Activated CD4-positive, alpha-beta T cell treated with anti-CD3 and anti-CD28 coated beads, Interleukin-2, amount 50 U/mL, for 16 hours (primary cell): ENCODE measurements at regions not wholly inside any gene's neighbourhood (a gene's known extent, or its start where the extent isn't known, plus 50 kb on each side); places are given as distances from the start of the nearest gene placed in this dataset.
"Not testable (repeated sequence)": the region's sequence is repeated elsewhere in the genome, so short reads cannot be mapped to it uniquely, and the experiment has no call there.

Experiments used
- DNase-seq: peaks from one replicate; pipeline ENCODE4 v3.0.0-alpha.2; 2020

GRCh38 chr17:72458301-72458700 lies 337.5 kb downstream of the SOX9 start:
- DNase-seq: no peak

- no peak for DNase-seq
Observed at GRCh38 chr17:72460711-72461110, 339.9 kb downstream of the SOX9 start.

- no peak for DNase-seq
Observed at GRCh38 chr17:72461757-72462156, 340.9 kb downstream of the SOX9 start.

- DNase-seq: no peak
Observed at GRCh38 chr17:72462407-72462806, 341.6 kb downstream of the SOX9 start.

- DNase-seq: no peak
Observed at GRCh38 chr17:72462814-72463213, 342.0 kb downstream of the SOX9 start.

GRCh38 chr17:72463287-72464102 lies 342.7 kb downstream of the SOX9 start:
- DNase-seq: no peak

- DNase-seq: not testable (repeated sequence)
Observed at GRCh38 chr17:72464221-72464620, 343.4 kb downstream of the SOX9 start.

- no peak for DNase-seq
Observed at GRCh38 chr17:72465191-72466024, 344.6 kb downstream of the SOX9 start.

- no peak for DNase-seq
Observed at GRCh38 chr17:72466199-72466598, 345.4 kb downstream of the SOX9 start.

GRCh38 chr17:72466606-72467005 lies 345.8 kb downstream of the SOX9 start:
- no peak for DNase-seq

GRCh38 chr17:72467841-72468653 lies 347.2 kb downstream of the SOX9 start:
- DNase-seq: no peak

GRCh38 chr17:72468841-72469240 lies 348.0 kb downstream of the SOX9 start:
- DNase-seq: no peak

- DNase-seq: no peak
Observed at GRCh38 chr17:72470121-72470705, 349.4 kb downstream of the SOX9 start.

GRCh38 chr17:72470734-72471133 lies 349.9 kb downstream of the SOX9 start:
- no peak for DNase-seq

- no peak for DNase-seq
Observed at GRCh38 chr17:72471296-72471695, 350.5 kb downstream of the SOX9 start.

- no peak for DNase-seq
Observed at GRCh38 chr17:72472106-72472505, 351.3 kb downstream of the SOX9 start.

GRCh38 chr17:72472853-72473390 lies 352.1 kb downstream of the SOX9 start:
- DNase-seq: not testable (repeated sequence)

GRCh38 chr17:72474243-72474642 lies 353.4 kb downstream of the SOX9 start:
- DNase-seq: no peak

- no peak for DNase-seq
Observed at GRCh38 chr17:72474719-72475477, 354.1 kb downstream of the SOX9 start.

- no peak for DNase-seq
Observed at GRCh38 chr17:72476134-72476533, 355.3 kb downstream of the SOX9 start.

GRCh38 chr17:72476575-72476986 lies 355.8 kb downstream of the SOX9 start:
- no peak for DNase-seq

GRCh38 chr17:72477491-72477890 lies 356.7 kb downstream of the SOX9 start:
- no peak for DNase-seq
